ENCODE measurements at regions not wholly inside any gene's neighbourhood (a gene's known extent, or its start where the extent isn't known, plus 50 kb on each side); places are given as distances from the start of the nearest gene placed in this dataset.

DNA sequence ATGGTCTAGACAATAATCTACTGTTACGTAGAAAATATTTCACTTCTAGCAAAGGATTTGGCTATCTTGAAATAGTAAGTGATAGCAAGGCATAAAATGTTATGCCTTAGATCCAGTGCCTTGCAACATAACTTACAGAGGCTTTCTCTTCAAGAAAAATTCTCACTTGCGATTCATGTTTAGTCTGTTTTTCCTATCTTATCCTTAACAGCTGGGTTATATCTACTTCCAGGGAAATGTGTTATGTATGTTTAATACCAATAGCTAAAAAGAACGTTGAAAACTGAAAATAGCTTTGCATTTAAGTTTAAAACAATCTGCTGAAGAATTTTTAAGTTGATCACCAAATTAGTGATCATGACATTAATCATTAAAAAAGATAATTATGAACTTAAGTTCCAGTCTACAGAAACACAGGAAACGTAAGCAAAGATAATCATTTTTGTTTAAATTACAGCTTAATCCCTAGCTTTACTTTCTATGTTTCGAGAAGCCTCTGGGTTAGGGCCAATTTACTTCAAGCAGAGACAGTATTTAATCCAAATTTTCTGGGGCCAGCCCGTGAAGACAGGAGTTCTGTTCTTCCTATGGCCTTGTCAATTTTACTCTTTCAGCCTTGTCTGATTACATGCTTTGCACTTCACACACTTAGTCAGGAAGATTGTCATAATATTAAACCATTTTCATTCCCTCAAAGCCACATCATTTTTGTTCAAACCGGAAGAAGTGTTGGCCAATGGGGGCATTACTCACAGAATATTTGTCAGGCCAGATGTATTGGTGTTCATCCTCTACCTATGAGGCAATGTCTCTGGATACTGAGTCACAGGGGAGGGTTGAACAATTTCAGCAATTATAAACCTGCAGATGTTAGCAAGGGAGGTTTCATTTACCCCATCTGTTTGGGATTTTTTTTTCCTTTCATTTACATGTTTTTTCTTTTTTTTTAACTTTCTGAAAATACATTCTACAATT is 1132.9 kb upstream of the ZEB2 start:
- no peak for DNase-seq

GRCh38 chr2:145652036-145652435 is 1132.1 kb upstream of the ZEB2 start:
- DNase-seq: no peak

DNA sequence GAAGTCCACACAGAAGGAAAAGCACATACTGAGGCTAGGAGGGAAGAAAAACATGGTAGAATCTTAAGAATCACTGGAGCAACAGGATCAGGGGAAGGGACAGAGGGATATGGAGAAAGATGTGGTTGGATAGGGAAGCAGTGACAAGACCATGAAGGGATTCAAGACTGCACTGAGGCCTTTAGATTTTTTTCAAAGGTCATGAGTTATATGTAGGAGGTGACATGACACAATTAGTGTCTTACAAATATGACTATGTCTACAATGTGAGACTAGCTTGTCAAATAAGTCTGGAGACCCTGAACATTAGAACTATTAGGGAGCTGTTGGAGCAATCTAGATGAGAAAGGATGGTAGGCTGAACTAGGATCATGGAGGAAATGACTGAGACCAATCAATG is 1130.3 kb upstream of the ZEB2 start:
- DNase-seq: no peak

DNA sequence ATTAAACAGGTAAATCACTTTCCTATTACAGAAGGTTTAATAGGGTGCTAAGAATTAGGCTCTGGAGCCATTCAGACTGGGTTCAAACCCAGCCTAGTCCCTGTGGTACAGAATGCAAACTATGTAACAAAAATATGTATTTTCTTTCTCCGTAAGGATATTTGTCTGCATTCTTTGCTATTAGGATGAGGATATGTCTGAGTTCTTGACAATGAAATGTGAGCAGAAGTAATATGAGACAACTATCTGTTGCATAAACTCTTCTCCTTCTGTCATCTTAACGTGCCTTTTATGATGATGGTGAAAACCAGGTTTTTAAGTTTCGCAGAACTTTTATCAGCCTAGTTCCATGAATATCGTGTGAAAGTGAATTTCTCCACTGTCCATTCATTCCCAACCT is 1129.1 kb upstream of the ZEB2 start:
- no peak for DNase-seq

- no peak for DNase-seq
These were observed 1124.9 kb upstream of the ZEB2 start for GRCh38 chr2:145644820-145645302.

GRCh38 chr2:145638675-145639074 is 1118.8 kb upstream of the ZEB2 start:
- no peak for DNase-seq

- no peak for DNase-seq
These were observed 1115.9 kb upstream of the ZEB2 start for GRCh38 chr2:145635706-145636427.

DNA sequence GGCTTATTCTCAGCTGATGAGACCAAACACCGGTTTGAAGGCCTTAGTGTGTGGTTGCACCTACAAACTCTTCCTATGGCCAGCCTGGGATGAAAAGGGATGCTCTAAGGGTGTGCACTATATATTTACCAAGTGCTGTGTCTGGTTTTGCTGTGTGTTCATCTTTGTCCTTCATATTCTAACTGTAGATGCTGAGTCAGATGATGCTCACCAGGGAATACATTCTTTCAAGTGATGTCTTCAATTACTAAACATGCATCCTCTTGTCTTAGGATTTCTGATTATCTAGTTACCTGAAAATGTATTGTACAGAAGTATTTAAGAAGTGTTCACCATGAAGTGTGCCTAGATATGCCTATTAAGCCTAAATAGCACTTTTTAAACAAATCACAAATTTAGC is 1111.6 kb upstream of the ZEB2 start:
- no peak for DNase-seq

DNA sequence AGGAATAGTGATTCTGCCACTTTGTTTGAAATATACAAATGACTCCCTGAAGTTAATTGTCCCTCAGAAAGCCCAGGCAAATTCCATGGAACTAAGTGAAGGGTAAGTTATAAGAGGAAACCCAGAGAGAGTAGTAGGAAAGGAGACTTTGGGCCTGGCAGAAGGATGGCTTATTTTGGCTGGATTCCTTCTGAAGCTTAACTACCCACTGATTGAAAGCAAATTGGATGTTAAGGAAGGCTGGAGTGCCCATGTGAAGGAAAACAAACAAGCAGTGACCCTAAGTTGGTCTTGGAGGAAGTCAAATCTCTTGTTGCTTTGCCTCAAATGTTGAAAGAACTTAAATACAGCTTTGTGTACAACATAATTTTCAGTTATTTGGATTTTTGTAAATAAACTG is 1106.4 kb upstream of the ZEB2 start:
- no peak for DNase-seq

- DNase-seq: no peak
These were observed 1105.2 kb upstream of the ZEB2 start for GRCh38 chr2:145625111-145625510.

- DNase-seq: no peak
These were observed 1103.2 kb upstream of the ZEB2 start for GRCh38 chr2:145623136-145623535.

- no peak for DNase-seq
These were observed 1102.4 kb upstream of the ZEB2 start for GRCh38 chr2:145622285-145622684.

DNA sequence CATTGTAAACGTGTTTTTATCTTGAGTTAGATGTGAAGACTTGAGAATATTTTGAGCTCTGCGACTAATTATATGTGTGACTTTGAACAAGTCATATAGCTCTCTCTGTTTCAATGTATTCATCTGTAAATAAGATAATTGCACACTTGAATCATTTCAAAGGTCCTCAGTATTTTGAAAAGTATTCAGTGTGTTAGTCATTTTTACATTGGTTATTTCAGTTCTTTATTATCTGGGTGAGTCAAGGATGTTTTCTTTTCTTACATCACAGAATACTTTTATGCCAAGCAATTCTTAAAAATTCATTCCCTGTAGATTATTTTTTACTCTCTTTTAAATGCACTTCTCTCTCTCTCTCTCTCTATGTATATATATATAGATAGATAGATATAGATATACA is 1098.0 kb upstream of the ZEB2 start:
- no peak for DNase-seq

DNA sequence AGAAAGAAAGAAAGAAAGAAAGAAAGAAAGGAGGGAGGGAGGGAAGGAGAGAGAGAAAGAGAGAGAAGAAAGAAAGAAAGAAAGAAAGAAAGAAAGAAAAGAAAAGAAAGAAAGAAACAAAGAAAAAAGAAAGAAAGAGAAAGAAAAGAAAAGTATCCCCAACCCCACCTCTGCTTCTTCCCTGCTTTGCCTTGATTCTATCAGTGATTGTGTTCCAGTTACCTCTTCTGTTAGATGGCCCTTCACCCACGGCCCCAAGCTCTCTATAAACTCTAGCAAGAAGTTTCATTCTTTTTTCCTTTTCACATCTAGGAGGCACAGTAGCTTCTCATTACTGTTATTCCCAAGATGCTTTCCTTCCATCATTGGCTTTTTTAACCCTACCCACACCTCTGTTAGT is 1097.5 kb upstream of the ZEB2 start:
- no peak for DNase-seq

DNA sequence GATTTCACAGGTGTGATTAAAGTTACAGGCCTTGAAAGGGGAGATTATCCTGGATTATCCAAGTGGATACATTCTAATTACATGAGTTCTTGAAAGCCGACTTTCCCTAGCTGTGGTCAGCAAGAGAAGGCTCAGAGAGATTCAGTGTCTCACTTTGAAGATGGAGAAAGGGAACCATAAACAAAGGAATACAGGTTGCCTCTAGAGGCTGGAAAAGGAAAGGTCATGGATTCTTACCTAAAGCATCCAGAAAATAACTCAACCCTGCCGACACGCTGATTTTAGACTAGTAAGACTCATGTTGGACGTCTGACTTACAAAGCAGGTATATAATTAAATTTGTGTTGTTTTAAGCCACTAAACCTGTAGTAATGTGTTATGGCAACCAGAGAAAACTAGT is 1095.7 kb upstream of the ZEB2 start:
- DNase-seq: no peak

GRCh38 chr2:145609951-145610350 is 1090.0 kb upstream of the ZEB2 start:
- no peak for DNase-seq

GRCh38 chr2:145601361-145601925 is 1081.5 kb upstream of the ZEB2 start:
- DNase-seq: no peak

DNA sequence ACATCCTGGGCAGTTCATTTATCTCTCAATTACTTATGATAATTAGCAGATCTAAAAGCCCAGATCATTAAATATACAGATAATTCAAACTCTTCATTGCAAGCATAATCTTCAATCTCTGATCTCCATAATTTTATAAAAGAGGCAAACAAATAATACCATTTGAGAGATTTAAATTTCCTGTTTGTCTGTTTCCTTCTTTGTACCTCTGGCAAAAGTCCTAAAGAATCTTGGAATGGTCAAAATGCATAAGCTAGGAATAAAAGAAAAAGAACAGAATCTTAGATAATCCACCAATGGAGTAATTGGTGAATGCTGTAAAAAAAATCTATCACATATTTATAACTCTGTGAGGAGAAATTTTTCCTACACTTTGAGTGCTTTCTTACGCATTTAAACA is 1080.9 kb upstream of the ZEB2 start:
- no peak for DNase-seq

GRCh38 chr2:145599756-145600155 is 1079.8 kb upstream of the ZEB2 start:
- no peak for DNase-seq

GRCh38 chr2:145598434-145598833 is 1078.5 kb upstream of the ZEB2 start:
- DNase-seq: no peak

GRCh38 chr2:145597809-145598208 is 1077.9 kb upstream of the ZEB2 start:
- DNase-seq: no peak

DNA sequence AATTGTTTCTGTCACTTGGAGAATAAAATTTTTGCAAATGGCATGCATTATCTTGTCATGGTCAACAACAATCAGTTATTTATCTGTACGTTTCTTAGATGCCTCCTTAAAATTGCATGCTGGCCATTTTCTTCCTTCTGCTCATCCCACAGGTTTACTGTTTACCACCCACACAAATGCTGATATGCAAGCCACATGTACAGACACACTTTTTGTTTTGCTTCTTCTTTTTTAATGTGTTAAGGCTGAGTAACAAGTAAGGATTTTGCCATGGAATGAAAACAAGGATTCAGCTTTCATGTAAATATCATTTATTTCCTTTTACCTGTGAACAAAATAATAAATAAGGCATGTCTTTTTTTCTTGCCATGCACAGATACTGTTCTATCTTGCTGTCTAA is 1077.1 kb upstream of the ZEB2 start:
- DNase-seq: no peak

DNA sequence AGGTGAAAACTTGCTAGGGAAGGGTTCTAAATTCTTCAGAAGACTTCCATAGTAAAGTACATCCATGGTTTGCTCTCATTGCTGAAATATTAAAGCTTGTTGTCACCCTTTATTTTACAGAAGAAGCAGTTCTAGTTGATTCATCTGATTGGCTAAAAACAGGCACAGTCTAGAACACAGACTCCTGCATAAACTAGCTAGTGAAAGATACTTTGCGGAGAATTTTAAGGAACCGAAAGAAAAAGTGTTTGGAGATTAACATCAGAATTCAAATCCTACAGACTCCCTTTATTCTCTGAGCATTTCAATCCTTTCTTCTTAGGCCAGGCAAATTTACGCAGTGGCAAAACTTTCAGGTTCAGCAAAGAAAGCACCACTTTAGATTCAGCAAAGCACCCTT is 1076.5 kb upstream of the ZEB2 start:
- no peak for DNase-seq

- no peak for DNase-seq
These were observed 1075.4 kb upstream of the ZEB2 start for GRCh38 chr2:145595296-145595695.
